Panc1 (cell line): ENCODE measurements at regions not wholly inside any gene's neighbourhood (a gene's known extent, or its start where the extent isn't known, plus 50 kb on each side); places are given as distances from the start of the nearest gene placed in this dataset.

Experiments used
- ATAC-seq: fragments of 200-7000 bp; cut with Tn5 transposase; 2 replicates; pipeline ENCODE4 v1.9.1; 2020; ENCODE audit warnings: mild to moderate bottlenecking, moderate library complexity
- BruUV-seq: library from RNA; stranded (reverse); fragments of 400-500 nt; replicated peaks from 2 replicates; lab custom pipeline; 2021; lab: Mats Ljungman, UMichigan
- CTCF ChIA-PET: fragments of 300-600 bp; sonication (Branson Sonifier 250); formaldehyde crosslinking; loops from one replicate; lab custom pipeline; 2022; ENCODE audit warnings: antibody characterized with exemption; lab: Charles Lee
- POLR2A ChIA-PET: fragments of 300-600 bp; sonication (Branson Sonifier 250); formaldehyde crosslinking; loops from one replicate; lab custom pipeline; 2022; ENCODE audit warnings: antibody characterized with exemption; lab: Charles Lee
- DNase-seq: peaks from one replicate; pipeline ENCODE4 v3.0.0-alpha.2; 2010; ENCODE audit warnings: low read depth, low spot score
- H3K27ac ChIP-seq: 2 replicates; pipeline ENCODE4 v1.5.1; 2011; ENCODE audit warnings: mild to moderate bottlenecking, low read length, inconsistent platforms
- H3K27me3 ChIP-seq: fragments of 200-500 bp; sonication (Bioruptor generic); 2 replicates; pipeline ENCODE4 v1.6.0; 2014; ENCODE audit warnings: low read length, inconsistent platforms; ENCODE audit not compliant: control insufficient read depth, insufficient read depth
- H3K36me3 ChIP-seq: fragments of 200-500 bp; sonication (Bioruptor generic); 2 replicates; pipeline ENCODE4 v1.5.1; 2014; ENCODE audit warnings: inconsistent platforms, mild to moderate bottlenecking, low read length, moderate library complexity; ENCODE audit not compliant: control insufficient read depth, insufficient read depth
- H3K4me1 ChIP-seq: 2 replicates; pipeline ENCODE4 v1.5.1; 2011; ENCODE audit warnings: inconsistent platforms, mild to moderate bottlenecking, low read length, moderate library complexity; ENCODE audit not compliant: control insufficient read depth, insufficient read depth
- H3K4me3 ChIP-seq, 2 experiments: 2 replicates each; pipeline ENCODE4 v1.5.1; 2011 to 2012; ENCODE audit warnings: low read depth in 2 of 2, low read length in 2 of 2, mild to moderate bottlenecking in 2 of 2, inconsistent platforms in 1 of 2, moderate library complexity in 1 of 2
- H3K9me3 ChIP-seq: fragments of 200-500 bp; sonication (Bioruptor generic); 2 replicates; pipeline ENCODE4 v1.5.1; 2014; ENCODE audit warnings: low read depth, mild to moderate bottlenecking, inconsistent platforms, low read length, moderate library complexity; ENCODE audit not compliant: control insufficient read depth, insufficient read depth
- CTCF ChIP-seq: fragments of 450-650 bp; IDR thresholded peaks from 2 replicates; pipeline ENCODE4 v1.5.1; 2017; ENCODE audit warnings: mild to moderate bottlenecking
- POLR2AphosphoS5 ChIP-seq: IDR thresholded peaks from 2 replicates; pipeline ENCODE4 v1.6.1; 2012; ENCODE audit warnings: mild to moderate bottlenecking, low read depth, low read length, moderate library complexity
- REST ChIP-seq, 2 experiments: IDR thresholded peaks; 2 replicates each; pipeline ENCODE4 v1.6.1; 2011 to 2012; ENCODE audit warnings: low read depth in 2 of 2, control low read depth in 1 of 2, low read length in 1 of 2, mild to moderate bottlenecking in 1 of 2, moderate library complexity in 1 of 2; ENCODE audit not compliant: insufficient read depth in 1 of 2
- SIN3A ChIP-seq: IDR thresholded peaks from 2 replicates; pipeline ENCODE4 v1.6.1; 2012; ENCODE audit warnings: low read depth, mild to moderate bottlenecking, low read length, moderate library complexity, borderline replicate concordance; ENCODE audit not compliant: insufficient read depth
- TCF7L2 ChIP-seq: IDR thresholded peaks from 2 replicates; pipeline ENCODE4 v1.6.1; 2011; ENCODE audit warnings: mild to moderate bottlenecking, low read depth, low read length, inconsistent platforms
- in situ Hi-C: cut with HindIII; loops from 2 replicates; pipeline ENCODE4 v1.10.0; 2016; ENCODE audit warnings: low sequenced_read_pairs, low pct_unique_long_range_greater_than_20kb
- intact Hi-C: fragments of 100-400 bp; cut with micrococcal nuclease; formaldehyde crosslinking; loops from one replicate; pipeline ENCODE4 v1.10.0; 2022; ENCODE audit not compliant: unreplicated experiment

GRCh38 chr6:105746130-105746505 is 340.0 kb upstream of the PRDM1 start:
- H3K4me1 ChIP-seq: no peaks in the 10 kb centered on the region
- no peaks in the 10 kb centered on the region; the same call in 1 of the 2 replicates for H3K27me3 ChIP-seq
- H3K36me3 ChIP-seq: no peaks in the 10 kb centered on the region
- POLR2A ChIA-PET: no interaction called here
- no peak for ATAC-seq
- H3K4me3 ChIP-seq: no peak overlapping the region
- H3K27ac ChIP-seq: no peak overlapping the region
- TF ChIP-seq CTCF: no peak
- no peak for TF ChIP-seq SIN3A
- TF ChIP-seq TCF7L2: no peak
- no peak for TF ChIP-seq REST (IDR thresholded peaks at IDR 0.05; ENCODE audit: insufficient read depth in 1 of 2, low read depth in 2 of 2, low read length in 1 of 2)
- TF ChIP-seq POLR2AphosphoS5: no peak
- in situ Hi-C loops (no loop called here), intact Hi-C loops (no loop called here)
- CTCF ChIA-PET: no interaction called here
- no peak for DNase-seq
- H3K9me3 ChIP-seq: no peaks in the 10 kb centered on the region
- no TSS peak for BruUV-seq

- no TSS peak for BruUV-seq
- H3K9me3 ChIP-seq: no peaks in the 10 kb centered on the region
Observed at GRCh38 chr6:105745464-105746129, 340.5 kb upstream of the PRDM1 start.

More at GRCh38 chr6:105745464-105746129, 340.5 kb upstream of the PRDM1 start:
- DNase-seq (no peak), ATAC-seq (no peak)
- Histone ChIP-seq H3K27me3 (no peaks in the 10 kb centered on the region; the same call in 1 of the 2 replicates), H3K4me3 (no peak overlapping the region), H3K27ac (no peak overlapping the region), H3K36me3 (no peaks in the 10 kb centered on the region), H3K4me1 (no peaks in the 10 kb centered on the region)
- in situ Hi-C loops (no loop called here), intact Hi-C loops (no loop called here)
- POLR2A ChIA-PET: no interaction called here
- TF ChIP-seq POLR2AphosphoS5 (no peak), SIN3A (no peak), CTCF (no peak), TCF7L2 (no peak), REST (IDR thresholded peaks at IDR 0.05; ENCODE audit: insufficient read depth in 1 of 2, low read depth in 2 of 2, low read length in 1 of 2) (no peak)
- CTCF ChIA-PET: no interaction called here
